ENCODE measurements at regions not wholly inside any gene's neighbourhood (a gene's known extent, or its start where the extent isn't known, plus 50 kb on each side); places are given as distances from the start of the nearest gene placed in this dataset.

DNA sequence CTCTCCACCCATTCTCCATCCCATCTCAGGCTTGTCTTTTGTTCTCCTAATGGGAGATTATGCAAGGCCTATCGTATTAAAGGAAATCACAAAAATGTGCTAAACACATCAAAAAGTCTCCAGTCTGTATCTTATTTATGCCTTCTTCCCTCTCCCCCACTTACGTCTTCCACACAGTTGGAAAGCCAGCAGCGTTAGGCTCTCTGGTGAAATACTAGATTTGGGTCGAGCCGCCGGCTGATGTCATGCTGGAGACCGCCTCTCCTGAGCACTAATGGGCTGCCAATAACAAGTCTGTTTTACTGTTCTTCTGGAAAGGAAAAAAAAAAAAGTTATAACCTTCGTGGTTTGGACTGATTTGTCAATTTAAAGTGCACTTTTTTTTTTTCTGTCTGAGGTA, 182.7 kb upstream of the SIX2 start:
- Histone ChIP-seq H3K9me3 (ENCODE audit: control insufficient read depth in 5 of 5, low read length in 5 of 5) (no peaks in the 10 kb centered on the region), H3K27me3 (ENCODE audit: control insufficient read depth in 5 of 5, insufficient read depth in 4 of 5, low read length in 5 of 5) (no peaks in the 10 kb centered on the region), H3K36me3 (ENCODE audit: control insufficient read depth in 5 of 5, insufficient read depth in 5 of 5, low read length in 5 of 5) (no peaks in the 10 kb centered on the region), H3K4me3 (ENCODE audit: low read depth in 1 of 5, low read length in 5 of 5) (no peak overlapping the region), H3K27ac (ENCODE audit: low read depth, low read length) (no peak overlapping the region), H3K4me1 (ENCODE audit: control insufficient read depth in 5 of 5, insufficient read depth in 5 of 5, low read length in 5 of 5) (peaks cover 0 to 22% (median 14%) of the 10 kb centered on the region in 5 donors), H3K9ac (ENCODE audit: low read length in 5 of 5) (no peak overlapping the region)

DNA sequence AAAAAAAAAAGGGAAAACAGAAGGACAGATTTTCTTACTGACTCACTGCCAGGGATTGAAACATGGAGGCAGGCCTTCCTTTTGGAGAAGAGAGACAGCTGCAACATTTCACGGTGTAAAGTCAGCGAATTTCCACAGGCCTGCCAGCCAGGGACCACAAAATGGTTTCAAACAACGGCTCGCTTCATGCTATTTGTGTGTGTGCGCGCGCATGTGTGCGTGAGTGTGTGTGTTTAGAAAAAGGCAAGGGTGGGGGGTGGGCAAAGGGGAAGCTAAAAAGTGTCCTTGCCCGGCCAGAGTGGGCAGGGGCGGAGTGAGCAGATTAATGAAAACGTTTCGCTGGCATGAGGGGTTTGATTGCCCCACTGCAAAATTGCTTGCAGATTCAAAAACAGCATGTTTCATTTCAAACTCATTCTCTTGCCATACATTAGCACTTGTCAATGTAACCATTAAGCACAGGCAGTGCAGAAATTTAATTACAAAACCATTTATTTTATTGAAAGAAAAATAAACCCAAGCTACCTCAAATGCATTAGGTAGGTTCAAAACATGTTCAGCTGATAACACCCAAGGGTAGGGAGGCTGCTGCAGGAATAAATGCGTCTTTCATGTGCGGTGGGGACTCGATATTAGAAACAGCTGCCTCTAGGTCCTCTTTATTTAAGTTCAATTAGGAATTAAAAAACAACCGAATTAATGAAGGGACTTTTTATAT, 182.1 kb upstream of the SIX2 start:
- Histone ChIP-seq H3K4me3 (ENCODE audit: low read depth in 1 of 5, low read length in 5 of 5) (no peak overlapping the region), H3K9ac (ENCODE audit: low read length in 5 of 5) (no peak overlapping the region), H3K27me3 (ENCODE audit: control insufficient read depth in 5 of 5, insufficient read depth in 4 of 5, low read length in 5 of 5) (no peaks in the 10 kb centered on the region), H3K36me3 (ENCODE audit: control insufficient read depth in 5 of 5, insufficient read depth in 5 of 5, low read length in 5 of 5) (no peaks in the 10 kb centered on the region), H3K27ac (ENCODE audit: low read depth, low read length) (no peak overlapping the region), H3K4me1 (ENCODE audit: control insufficient read depth in 5 of 5, insufficient read depth in 5 of 5, low read length in 5 of 5) (peaks cover 0 to 22% (median 14%) of the 10 kb centered on the region in 5 donors), H3K9me3 (ENCODE audit: control insufficient read depth in 5 of 5, low read length in 5 of 5) (no peaks in the 10 kb centered on the region)

DNA sequence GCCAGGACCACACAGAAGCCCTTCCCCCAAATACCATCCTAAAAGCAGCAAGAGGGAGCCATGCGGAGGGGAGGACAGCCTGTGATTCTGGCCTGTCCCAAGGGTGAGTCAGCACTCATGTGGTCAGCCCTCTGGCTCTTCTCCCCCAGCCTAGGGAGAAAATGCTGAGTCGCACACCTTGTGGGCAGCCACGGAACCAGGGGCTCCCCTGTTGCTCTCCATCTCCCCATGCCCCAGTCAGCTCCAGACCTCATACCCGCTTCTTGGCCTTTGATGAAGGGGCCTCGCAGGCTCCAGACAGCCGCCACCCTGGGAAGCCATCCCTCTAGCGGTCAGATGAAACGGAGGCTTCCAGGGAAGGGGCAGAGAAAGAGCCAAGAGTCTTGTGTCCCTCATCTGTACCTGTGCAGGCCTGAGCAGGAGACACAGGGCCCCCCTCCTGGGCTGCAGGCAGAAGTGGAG, 181.3 kb upstream of the SIX2 start:
- H3K4me1 ChIP-seq (ENCODE audit: control insufficient read depth in 5 of 5, insufficient read depth in 5 of 5, low read length in 5 of 5), result peaks cover 0 to 22% (median 14%) of the 10 kb centered on the region in 5 donors
- H3K27me3 ChIP-seq (ENCODE audit: control insufficient read depth in 5 of 5, insufficient read depth in 4 of 5, low read length in 5 of 5), result no peaks in the 10 kb centered on the region
- H3K9ac ChIP-seq (ENCODE audit: low read length in 5 of 5), result no peak overlapping the region
- no peaks in the 10 kb centered on the region for H3K9me3 ChIP-seq (ENCODE audit: control insufficient read depth in 5 of 5, low read length in 5 of 5)
- H3K4me3 ChIP-seq (ENCODE audit: low read depth in 1 of 5, low read length in 5 of 5), result no peak overlapping the region
- no peaks in the 10 kb centered on the region for H3K36me3 ChIP-seq (ENCODE audit: control insufficient read depth in 5 of 5, insufficient read depth in 5 of 5, low read length in 5 of 5)
- H3K27ac ChIP-seq (ENCODE audit: low read depth, low read length), result no peak overlapping the region

DNA sequence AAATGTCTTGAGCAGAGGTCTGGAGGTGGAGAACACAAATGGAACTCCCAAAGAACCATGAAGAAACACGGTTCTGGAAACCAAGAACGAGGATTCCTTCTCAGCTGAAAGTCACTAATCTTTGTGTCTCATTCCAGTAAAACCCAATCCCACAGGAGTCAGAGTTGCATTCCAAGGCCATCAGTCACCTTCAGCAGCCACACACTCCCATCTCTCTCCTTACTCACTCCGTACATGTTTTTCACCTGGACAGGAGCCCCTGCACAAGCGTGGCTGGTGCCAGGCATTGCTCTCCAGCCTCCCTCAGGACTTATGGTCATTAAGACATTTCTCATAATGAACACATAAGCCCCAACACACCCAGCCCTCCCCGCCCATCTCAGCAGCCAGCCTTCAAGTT, 175.4 kb upstream of the SIX2 start:
- Histone ChIP-seq H3K36me3 (ENCODE audit: control insufficient read depth in 5 of 5, insufficient read depth in 5 of 5, low read length in 5 of 5) (no peaks in the 10 kb centered on the region), H3K4me3 (ENCODE audit: low read depth in 1 of 5, low read length in 5 of 5) (no peak overlapping the region), H3K27me3 (ENCODE audit: control insufficient read depth in 5 of 5, insufficient read depth in 4 of 5, low read length in 5 of 5) (no peaks in the 10 kb centered on the region), H3K4me1 (ENCODE audit: control insufficient read depth in 5 of 5, insufficient read depth in 5 of 5, low read length in 5 of 5) (peaks cover 0 to 10% (median 0%) of the 10 kb centered on the region in 5 donors), H3K9me3 (ENCODE audit: control insufficient read depth in 5 of 5, low read length in 5 of 5) (no peaks in the 10 kb centered on the region), H3K27ac (ENCODE audit: low read depth, low read length) (no peak overlapping the region), H3K9ac (ENCODE audit: low read length in 5 of 5) (no peak overlapping the region)

DNA sequence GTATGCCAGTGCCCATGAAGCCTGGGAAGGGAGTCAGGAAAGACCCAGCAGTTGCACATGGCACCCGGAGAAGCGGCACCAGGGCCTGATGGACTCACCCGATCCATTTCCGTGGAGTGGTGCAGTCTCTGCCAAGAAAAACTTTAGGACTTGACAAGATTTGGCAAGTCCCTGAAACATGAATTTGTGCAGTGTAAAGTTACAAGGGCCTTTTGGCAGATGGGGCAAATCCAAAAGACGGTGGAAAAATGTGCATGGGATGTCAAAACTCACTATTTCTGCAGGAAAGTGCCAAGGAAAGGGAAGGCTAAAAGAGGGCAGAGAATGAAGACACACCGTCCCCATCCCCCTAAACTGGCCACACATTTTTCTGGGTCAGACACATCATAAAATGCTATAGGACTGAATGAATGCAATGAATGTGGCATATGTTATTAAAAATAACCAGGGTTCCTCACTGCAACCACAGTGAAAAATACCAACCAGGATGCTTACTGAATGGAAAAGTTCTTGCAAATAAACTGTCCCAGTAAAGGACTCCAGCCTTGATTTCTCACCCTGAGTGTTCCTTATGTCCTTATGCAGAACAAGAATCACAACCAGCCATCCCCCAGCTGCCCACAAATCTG, 173.5 kb upstream of the SIX2 start:
- Histone ChIP-seq H3K4me1 (ENCODE audit: control insufficient read depth in 5 of 5, insufficient read depth in 5 of 5, low read length in 5 of 5) (peaks cover 0 to 10% (median 4%) of the 10 kb centered on the region in 5 donors), H3K27ac (ENCODE audit: low read depth, low read length) (no peak overlapping the region), H3K36me3 (ENCODE audit: control insufficient read depth in 5 of 5, insufficient read depth in 5 of 5, low read length in 5 of 5) (no peaks in the 10 kb centered on the region), H3K4me3 (ENCODE audit: low read depth in 1 of 5, low read length in 5 of 5) (no peak overlapping the region), H3K9me3 (ENCODE audit: control insufficient read depth in 5 of 5, low read length in 5 of 5) (no peaks in the 10 kb centered on the region), H3K9ac (ENCODE audit: low read length in 5 of 5) (no peak overlapping the region), H3K27me3 (ENCODE audit: control insufficient read depth in 5 of 5, insufficient read depth in 4 of 5, low read length in 5 of 5) (no peaks in the 10 kb centered on the region)

DNA sequence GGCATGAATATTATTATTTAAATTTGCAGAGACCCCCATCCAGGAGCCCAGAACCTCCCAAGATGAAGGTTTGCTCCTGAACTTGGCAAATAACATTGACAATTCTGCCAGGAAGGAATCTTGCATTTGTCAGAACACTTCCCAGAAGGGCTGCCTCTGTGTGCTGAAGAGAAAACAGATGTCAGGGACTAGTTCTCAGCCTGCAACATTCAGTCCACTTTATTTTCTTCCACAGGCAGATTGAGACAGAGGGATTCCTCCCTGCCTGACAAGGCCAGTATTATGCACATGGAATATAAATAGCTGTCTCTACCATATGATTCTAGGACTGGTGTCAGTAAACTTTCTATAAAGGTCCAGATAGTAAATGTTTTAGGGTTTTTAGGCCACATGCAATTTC, 171.5 kb upstream of the SIX2 start:
- Histone ChIP-seq H3K27me3 (ENCODE audit: control insufficient read depth in 5 of 5, insufficient read depth in 4 of 5, low read length in 5 of 5) (no peaks in the 10 kb centered on the region), H3K36me3 (ENCODE audit: control insufficient read depth in 5 of 5, insufficient read depth in 5 of 5, low read length in 5 of 5) (no peaks in the 10 kb centered on the region), H3K9ac (ENCODE audit: low read length in 5 of 5) (no peak overlapping the region), H3K27ac (ENCODE audit: low read depth, low read length) (no peak overlapping the region), H3K4me1 (ENCODE audit: control insufficient read depth in 5 of 5, insufficient read depth in 5 of 5, low read length in 5 of 5) (peaks cover 0 to 10% (median 4%) of the 10 kb centered on the region in 5 donors), H3K4me3 (ENCODE audit: low read depth in 1 of 5, low read length in 5 of 5) (no peak overlapping the region), H3K9me3 (ENCODE audit: control insufficient read depth in 5 of 5, low read length in 5 of 5) (no peaks in the 10 kb centered on the region)

DNA sequence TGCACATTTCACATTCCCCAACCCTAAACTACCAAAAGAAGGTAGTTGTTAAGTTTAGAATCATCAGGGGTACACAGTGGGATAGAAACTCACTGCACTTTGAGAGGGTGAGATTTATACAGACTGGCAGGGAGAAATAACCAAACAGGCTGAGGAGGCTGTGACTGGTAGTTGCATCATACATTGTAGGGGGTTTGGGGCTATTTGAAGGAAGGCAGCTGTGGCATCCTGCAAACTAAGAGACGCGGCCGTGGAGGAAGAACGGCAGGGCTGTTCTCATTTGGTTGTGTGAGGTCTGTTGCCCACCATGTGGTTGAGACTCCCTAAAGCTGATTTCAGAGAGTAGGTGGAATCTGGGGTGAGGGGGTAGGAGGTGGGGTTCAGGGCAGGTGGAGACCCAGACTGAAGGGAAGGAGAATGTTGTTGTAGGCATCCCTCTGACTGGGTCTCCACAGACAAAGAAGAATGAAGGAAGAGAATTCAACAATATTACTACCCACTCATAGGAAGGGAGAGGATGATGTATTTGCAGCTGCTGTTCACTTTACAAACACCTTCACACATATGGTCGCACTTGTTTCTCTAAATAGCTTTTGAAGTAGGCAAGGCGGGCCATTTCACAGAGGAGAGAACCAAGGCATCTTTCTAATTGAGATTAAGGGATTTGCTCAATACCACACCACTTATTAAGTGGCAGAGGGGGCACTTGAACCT, 170.9 kb upstream of the SIX2 start:
- Histone ChIP-seq H3K27ac (ENCODE audit: low read depth, low read length) (no peak overlapping the region), H3K36me3 (ENCODE audit: control insufficient read depth in 5 of 5, insufficient read depth in 5 of 5, low read length in 5 of 5) (no peaks in the 10 kb centered on the region), H3K27me3 (ENCODE audit: control insufficient read depth in 5 of 5, insufficient read depth in 4 of 5, low read length in 5 of 5) (no peaks in the 10 kb centered on the region), H3K9ac (ENCODE audit: low read length in 5 of 5) (no peak overlapping the region), H3K9me3 (ENCODE audit: control insufficient read depth in 5 of 5, low read length in 5 of 5) (no peaks in the 10 kb centered on the region), H3K4me3 (ENCODE audit: low read depth in 1 of 5, low read length in 5 of 5) (no peak overlapping the region), H3K4me1 (ENCODE audit: control insufficient read depth in 5 of 5, insufficient read depth in 5 of 5, low read length in 5 of 5) (peaks cover 0 to 10% (median 4%) of the 10 kb centered on the region in 5 donors)

DNA sequence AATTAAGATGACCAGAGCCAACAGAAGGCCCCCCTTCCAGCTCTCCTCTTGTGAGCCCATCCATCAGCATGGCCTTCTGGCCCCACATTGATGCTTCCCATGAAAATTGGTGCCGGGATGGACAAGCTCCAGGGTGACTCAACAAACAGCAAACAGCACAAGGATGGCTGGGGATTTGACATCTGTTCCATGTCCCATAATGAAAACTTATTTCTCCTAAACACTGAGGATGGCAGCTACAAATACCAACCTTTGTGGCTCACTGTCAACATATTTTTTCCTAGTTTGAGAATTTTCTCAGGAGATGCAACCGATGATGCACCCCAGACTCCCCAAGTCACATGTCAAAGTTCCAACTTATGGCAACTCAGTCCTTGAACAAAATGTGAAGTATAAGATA, 169.6 kb upstream of the SIX2 start:
- H3K9me3 ChIP-seq (ENCODE audit: control insufficient read depth in 5 of 5, low read length in 5 of 5), result no peaks in the 10 kb centered on the region
- no peaks in the 10 kb centered on the region for H3K36me3 ChIP-seq (ENCODE audit: control insufficient read depth in 5 of 5, insufficient read depth in 5 of 5, low read length in 5 of 5)
- H3K4me3 ChIP-seq (ENCODE audit: low read depth in 1 of 5, low read length in 5 of 5), result no peak overlapping the region
- H3K27ac ChIP-seq (ENCODE audit: low read depth, low read length), result no peak overlapping the region
- no peak overlapping the region for H3K9ac ChIP-seq (ENCODE audit: low read length in 5 of 5)
- H3K4me1 ChIP-seq (ENCODE audit: control insufficient read depth in 5 of 5, insufficient read depth in 5 of 5, low read length in 5 of 5), result peaks cover 0 to 10% (median 4%) of the 10 kb centered on the region in 5 donors
- peaks cover 0 to 2% (median 0%) of the 10 kb centered on the region in 5 donors for H3K27me3 ChIP-seq (ENCODE audit: control insufficient read depth in 5 of 5, insufficient read depth in 4 of 5, low read length in 5 of 5)

DNA sequence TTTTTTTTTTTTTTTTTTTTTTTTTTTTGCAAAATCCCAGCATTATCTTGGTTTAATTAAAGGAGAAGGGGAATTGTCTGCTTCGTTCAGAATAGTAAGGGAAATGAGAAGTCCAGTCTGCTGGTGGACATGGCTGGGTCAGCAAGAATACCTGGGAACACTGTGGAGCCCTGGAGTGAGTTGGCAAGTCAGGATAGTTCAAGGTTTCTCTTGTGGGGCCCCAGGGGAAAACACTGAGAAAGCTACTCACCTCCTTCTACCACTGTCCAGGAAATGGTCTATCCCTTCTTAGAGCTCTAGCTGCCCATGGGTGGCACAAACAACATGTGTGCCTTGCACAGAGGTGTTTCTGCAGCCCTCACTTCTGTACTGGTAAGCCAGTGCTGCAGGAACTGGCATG, 169.1 kb upstream of the SIX2 start:
- no peaks in the 10 kb centered on the region for H3K36me3 ChIP-seq (ENCODE audit: control insufficient read depth in 5 of 5, insufficient read depth in 5 of 5, low read length in 5 of 5)
- H3K27me3 ChIP-seq (ENCODE audit: control insufficient read depth in 5 of 5, insufficient read depth in 4 of 5, low read length in 5 of 5), result peaks cover 0 to 2% (median 0%) of the 10 kb centered on the region in 5 donors
- no peaks in the 10 kb centered on the region for H3K9me3 ChIP-seq (ENCODE audit: control insufficient read depth in 5 of 5, low read length in 5 of 5)
- no peak overlapping the region for H3K27ac ChIP-seq (ENCODE audit: low read depth, low read length)
- no peak overlapping the region for H3K4me3 ChIP-seq (ENCODE audit: low read depth in 1 of 5, low read length in 5 of 5)
- peaks cover 0 to 10% (median 4%) of the 10 kb centered on the region in 5 donors for H3K4me1 ChIP-seq (ENCODE audit: control insufficient read depth in 5 of 5, insufficient read depth in 5 of 5, low read length in 5 of 5)
- H3K9ac ChIP-seq (ENCODE audit: low read length in 5 of 5), result no peak overlapping the region

DNA sequence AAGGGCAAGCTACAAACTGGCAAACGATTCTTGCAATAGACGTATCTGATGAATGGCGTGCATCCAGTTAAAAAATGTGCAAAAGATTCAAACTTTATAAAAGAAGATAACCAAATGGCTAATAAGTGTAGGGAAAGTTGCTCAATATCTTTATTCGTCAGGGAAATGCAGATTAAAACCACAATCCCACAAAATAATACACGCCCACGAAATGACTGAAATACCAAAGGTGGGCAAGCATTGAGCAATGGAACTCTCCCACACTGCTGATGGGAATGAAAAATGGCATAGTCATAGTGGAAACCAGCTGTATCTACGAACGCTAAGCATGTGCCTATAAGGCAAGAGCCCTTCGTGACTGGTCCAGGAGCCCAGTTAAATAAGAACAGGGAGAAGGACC, 168.6 kb upstream of the SIX2 start:
- no peak overlapping the region for H3K9ac ChIP-seq (ENCODE audit: low read length in 5 of 5)
- no peaks in the 10 kb centered on the region for H3K9me3 ChIP-seq (ENCODE audit: control insufficient read depth in 5 of 5, low read length in 5 of 5)
- no peak overlapping the region for H3K4me3 ChIP-seq (ENCODE audit: low read depth in 1 of 5, low read length in 5 of 5)
- peaks cover 0 to 2% (median 0%) of the 10 kb centered on the region in 5 donors for H3K27me3 ChIP-seq (ENCODE audit: control insufficient read depth in 5 of 5, insufficient read depth in 4 of 5, low read length in 5 of 5)
- H3K36me3 ChIP-seq (ENCODE audit: control insufficient read depth in 5 of 5, insufficient read depth in 5 of 5, low read length in 5 of 5), result no peaks in the 10 kb centered on the region
- H3K4me1 ChIP-seq (ENCODE audit: control insufficient read depth in 5 of 5, insufficient read depth in 5 of 5, low read length in 5 of 5), result peaks cover 0 to 6% (median 4%) of the 10 kb centered on the region in 5 donors
- no peak overlapping the region for H3K27ac ChIP-seq (ENCODE audit: low read depth, low read length)
